Kidney tubule cell (primary cell): ENCODE measurements at regions not wholly inside any gene's neighbourhood (a gene's known extent, or its start where the extent isn't known, plus 50 kb on each side); places are given as distances from the start of the nearest gene placed in this dataset.

Experiments
- DNase-seq: peaks from one replicate; pipeline ENCODE4 v3.0.0-alpha.2; 2018; ENCODE audit warnings: low spot score

GRCh38 chr10:121033366-121033765, 182.2 kb downstream of the WDR11 start:
- no peak for DNase-seq

GRCh38 chr10:121036431-121036830, 185.3 kb downstream of the WDR11 start:
- no peak for DNase-seq

- no peak for DNase-seq
These were observed 190.3 kb downstream of the WDR11 start for GRCh38 chr10:121041499-121041898.

GRCh38 chr10:121041906-121042305, 190.7 kb downstream of the WDR11 start:
- DNase-seq = peak; percentile 66

- no peak for DNase-seq
These were observed 191.2 kb downstream of the WDR11 start for GRCh38 chr10:121042342-121042741.

- DNase-seq = no peak
These were observed 192.1 kb downstream of the WDR11 start for GRCh38 chr10:121043124-121043849.

GRCh38 chr10:121048749-121049148, 197.6 kb downstream of the WDR11 start:
- peak; percentile 30 for DNase-seq

GRCh38 chr10:121049489-121049888, 198.3 kb downstream of the WDR11 start:
- DNase-seq = no peak

- no peak for DNase-seq
These were observed 198.8 kb downstream of the WDR11 start for GRCh38 chr10:121049923-121050322.

GRCh38 chr10:121051171-121051570, 200.0 kb downstream of the WDR11 start:
- DNase-seq = no peak

GRCh38 chr10:121051696-121052279, 200.6 kb downstream of the WDR11 start:
- DNase-seq = no peak

GRCh38 chr10:121053151-121053550, 202.0 kb downstream of the WDR11 start:
- no peak for DNase-seq

GRCh38 chr10:121054874-121055273, 203.7 kb downstream of the WDR11 start:
- no peak for DNase-seq

GRCh38 chr10:121057269-121057668, 206.1 kb downstream of the WDR11 start:
- no peak for DNase-seq

GRCh38 chr10:121058082-121058481, 206.9 kb downstream of the WDR11 start:
- DNase-seq = no peak

- no peak for DNase-seq
These were observed 208.2 kb downstream of the WDR11 start for GRCh38 chr10:121059351-121059750.

- DNase-seq = no peak
These were observed 211.0 kb downstream of the WDR11 start for GRCh38 chr10:121062115-121062514.

- DNase-seq = no peak
These were observed 212.6 kb downstream of the WDR11 start for GRCh38 chr10:121063744-121064143.

GRCh38 chr10:121064491-121064890, 213.3 kb downstream of the WDR11 start:
- DNase-seq = no peak

GRCh38 chr10:121065330-121065729, 214.2 kb downstream of the WDR11 start:
- no peak for DNase-seq

GRCh38 chr10:121069061-121069850, 218.1 kb downstream of the WDR11 start:
- peak; percentile 87 for DNase-seq

- no peak for DNase-seq
These were observed 219.3 kb downstream of the WDR11 start for GRCh38 chr10:121070275-121071070.
